Nephron progenitor cell (in vitro differentiated cells): ENCODE measurements at regions not wholly inside any gene's neighbourhood (a gene's known extent, or its start where the extent isn't known, plus 50 kb on each side); places are given as distances from the start of the nearest gene placed in this dataset.
"Not testable (repeated sequence)": the region's sequence is repeated elsewhere in the genome, so short reads cannot be mapped to it uniquely, and the experiment has no call there.

Source experiments
- DNase-seq: peaks from one replicate; pipeline ENCODE4 v3.0.0; 2021
- H3K27ac Mint-ChIP-seq: 2 replicates; pipeline ENCODE4 v1.8.0; 2021; ENCODE audit warnings: mild to moderate bottlenecking, moderate library complexity, mixed read lengths
- H3K27me3 Mint-ChIP-seq: 2 replicates; pipeline ENCODE4 v1.8.0; 2021; ENCODE audit warnings: mild to moderate bottlenecking, low read depth, mixed read lengths; ENCODE audit not compliant: poor library complexity
- H3K36me3 Mint-ChIP-seq: 2 replicates; pipeline ENCODE4 v1.8.0; 2021; ENCODE audit warnings: low read depth, mixed read lengths
- H3K4me1 Mint-ChIP-seq: 2 replicates; pipeline ENCODE4 v1.8.0; 2021; ENCODE audit warnings: mixed read lengths
- H3K4me3 Mint-ChIP-seq: 2 replicates; pipeline ENCODE4 v1.8.0; 2021; ENCODE audit warnings: mild to moderate bottlenecking, moderate library complexity, mixed read lengths
- H3K9me3 Mint-ChIP-seq: 2 replicates; pipeline ENCODE4 v1.8.0; 2021; ENCODE audit warnings: mild to moderate bottlenecking, moderate library complexity, mixed read lengths
- CTCF ChIP-seq: fragments of 200-600 bp; sonication (generic); IDR thresholded peaks from 2 replicates; pipeline ENCODE4 v1.5.0; 2021; ENCODE audit warnings: antibody characterized with exemption

- DNase-seq, result no peak
- TF ChIP-seq CTCF, result no peak
- Mint-ChIP-seq H3K27me3 (no peaks in the 10 kb centered on the region), H3K4me3 (no peak overlapping the region), H3K9me3 (no peaks in the 10 kb centered on the region), H3K27ac (no peak overlapping the region), H3K36me3 (no peaks in the 10 kb centered on the region), H3K4me1 (no peaks in the 10 kb centered on the region)
Observed at GRCh38 chr4:29336861-29337260, 1383.3 kb upstream of the PCDH7 start.

- TF ChIP-seq CTCF, result no peak
- no peak overlapping the region for H3K27ac Mint-ChIP-seq
- H3K9me3 Mint-ChIP-seq, result no peaks in the 10 kb centered on the region
- no peaks in the 10 kb centered on the region for H3K36me3 Mint-ChIP-seq
- H3K27me3 Mint-ChIP-seq, result no peaks in the 10 kb centered on the region
- no peak overlapping the region for H3K4me3 Mint-ChIP-seq
- no peak for DNase-seq
- H3K4me1 Mint-ChIP-seq, result no peaks in the 10 kb centered on the region
Observed at GRCh38 chr4:29372971-29373370, 1347.2 kb upstream of the PCDH7 start.

- no peak for DNase-seq
- Mint-ChIP-seq H3K4me1 (no peaks in the 10 kb centered on the region), H3K27ac (no peak overlapping the region), H3K36me3 (no peaks in the 10 kb centered on the region), H3K27me3 (peaks cover 5% of the 10 kb centered on the region), H3K9me3 (no peaks in the 10 kb centered on the region), H3K4me3 (no peak overlapping the region)
- no peak for TF ChIP-seq CTCF
Observed at GRCh38 chr4:29375716-29376115, 1344.5 kb upstream of the PCDH7 start.

- H3K27me3 Mint-ChIP-seq, H3K9me3 Mint-ChIP-seq, H3K36me3 Mint-ChIP-seq, H3K27ac Mint-ChIP-seq, H3K4me1 Mint-ChIP-seq, DNase-seq, H3K4me3 Mint-ChIP-seq: not testable (repeated sequence)
Observed at GRCh38 chr4:29378237-29378636, 1341.9 kb upstream of the PCDH7 start.

GRCh38 chr4:29390921-29391320 is 1329.2 kb upstream of the PCDH7 start:
- no peaks in the 10 kb centered on the region for H3K36me3 Mint-ChIP-seq
- DNase-seq, result no peak
- H3K9me3 Mint-ChIP-seq, result peaks cover 19% of the 10 kb centered on the region
- no peak overlapping the region for H3K27ac Mint-ChIP-seq
- H3K4me3 Mint-ChIP-seq, result no peak overlapping the region
- TF ChIP-seq CTCF, result no peak
- H3K4me1 Mint-ChIP-seq, result no peaks in the 10 kb centered on the region
- H3K27me3 Mint-ChIP-seq, result no peaks in the 10 kb centered on the region

GRCh38 chr4:29405116-29405515 is 1315.1 kb upstream of the PCDH7 start:
- Mint-ChIP-seq H3K4me1 (peaks cover 10% of the 10 kb centered on the region), H3K27me3 (no peaks in the 10 kb centered on the region), H3K4me3 (no peak overlapping the region), H3K36me3 (no peaks in the 10 kb centered on the region), H3K9me3 (no peaks in the 10 kb centered on the region), H3K27ac (no peak overlapping the region)
- no peak for DNase-seq
- no peak for TF ChIP-seq CTCF
